ENCODE measurements at regions not wholly inside any gene's neighbourhood (a gene's known extent, or its start where the extent isn't known, plus 50 kb on each side); places are given as distances from the start of the nearest gene placed in this dataset.

DNA sequence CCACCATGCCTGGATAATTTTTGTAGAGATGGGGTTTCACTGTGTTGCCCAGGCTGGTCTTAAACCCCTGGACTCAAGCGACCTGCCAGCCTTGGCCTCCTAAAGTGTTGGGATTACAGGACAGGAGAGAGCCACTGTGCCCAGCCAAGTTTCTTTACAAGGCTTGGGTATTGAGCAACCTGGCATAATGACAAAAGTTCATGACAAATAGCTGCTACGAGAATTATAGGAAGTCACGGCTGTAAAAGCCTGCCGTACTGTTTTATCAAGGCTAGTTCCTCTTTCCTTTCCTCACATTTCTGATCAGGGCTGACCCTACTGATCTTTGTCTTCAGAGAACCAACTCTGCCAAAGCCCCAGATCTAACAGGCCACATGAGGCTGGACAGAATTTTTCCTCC lies 490.4 kb upstream of the SPRED2 start:
- H3K27me3 ChIP-seq (ENCODE audit: control insufficient read depth, insufficient read depth, low read length), result no peaks in the 10 kb centered on the region
- H3K9me3 ChIP-seq (ENCODE audit: control insufficient read depth, low read length), result no peaks in the 10 kb centered on the region
- H3K36me3 ChIP-seq (ENCODE audit: control insufficient read depth, insufficient read depth, low read length), result no peaks in the 10 kb centered on the region
- no peak overlapping the region for H3K9ac ChIP-seq (ENCODE audit: low read length)
- H3K4me3 ChIP-seq (ENCODE audit: low read length), result no peak overlapping the region
- H3K4me1 ChIP-seq (ENCODE audit: control insufficient read depth, insufficient read depth, low read length), result peaks cover 17% of the 10 kb centered on the region

DNA sequence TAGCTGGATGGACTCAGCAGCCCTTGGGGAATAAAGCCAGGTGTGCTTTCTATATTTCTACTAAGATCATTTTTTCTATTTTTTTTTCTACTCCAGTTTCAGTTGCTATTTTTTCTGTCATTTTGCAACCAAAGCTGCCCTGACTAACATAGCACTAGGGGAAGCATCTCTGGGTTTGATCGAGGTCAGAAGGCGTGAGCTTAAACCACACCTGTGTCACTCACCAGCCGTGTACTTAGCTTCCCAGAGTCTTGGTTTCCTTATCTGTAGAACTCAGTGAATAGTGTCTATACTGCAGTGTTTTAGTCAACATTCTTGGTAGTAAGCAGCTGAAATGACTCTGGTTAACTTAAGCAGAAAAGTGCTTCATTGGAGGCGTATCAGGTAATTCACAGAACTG lies 489.6 kb upstream of the SPRED2 start:
- Histone ChIP-seq H3K4me3 (ENCODE audit: low read length) (no peak overlapping the region), H3K4me1 (ENCODE audit: control insufficient read depth, insufficient read depth, low read length) (peaks cover 17% of the 10 kb centered on the region), H3K36me3 (ENCODE audit: control insufficient read depth, insufficient read depth, low read length) (no peaks in the 10 kb centered on the region), H3K27me3 (ENCODE audit: control insufficient read depth, insufficient read depth, low read length) (no peaks in the 10 kb centered on the region), H3K9ac (ENCODE audit: low read length) (no peak overlapping the region), H3K9me3 (ENCODE audit: control insufficient read depth, low read length) (no peaks in the 10 kb centered on the region)

DNA sequence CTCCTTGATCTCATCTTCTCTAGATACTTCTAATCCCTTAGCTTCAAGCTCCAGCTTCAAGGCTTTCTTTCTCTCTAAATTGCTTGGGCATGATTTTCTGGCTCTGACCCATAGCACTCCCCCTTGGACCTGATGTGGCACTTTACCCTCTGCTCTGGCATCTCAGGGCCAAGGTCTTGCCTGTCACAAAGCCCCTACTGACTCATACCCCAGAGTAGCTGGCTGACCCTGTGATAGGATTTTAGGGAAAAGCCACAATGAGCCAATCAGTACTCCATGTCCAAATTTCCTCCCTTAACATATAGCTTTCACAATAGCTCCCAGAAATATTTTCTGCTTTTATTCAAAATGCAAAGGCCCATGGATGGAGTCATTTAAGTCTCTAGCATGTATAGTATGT lies 488.7 kb upstream of the SPRED2 start:
- Histone ChIP-seq H3K4me3 (ENCODE audit: low read length) (no peak overlapping the region), H3K9ac (ENCODE audit: low read length) (no peak overlapping the region), H3K36me3 (ENCODE audit: control insufficient read depth, insufficient read depth, low read length) (no peaks in the 10 kb centered on the region), H3K27me3 (ENCODE audit: control insufficient read depth, insufficient read depth, low read length) (no peaks in the 10 kb centered on the region), H3K9me3 (ENCODE audit: control insufficient read depth, low read length) (no peaks in the 10 kb centered on the region), H3K4me1 (ENCODE audit: control insufficient read depth, insufficient read depth, low read length) (peaks cover 17% of the 10 kb centered on the region)

DNA sequence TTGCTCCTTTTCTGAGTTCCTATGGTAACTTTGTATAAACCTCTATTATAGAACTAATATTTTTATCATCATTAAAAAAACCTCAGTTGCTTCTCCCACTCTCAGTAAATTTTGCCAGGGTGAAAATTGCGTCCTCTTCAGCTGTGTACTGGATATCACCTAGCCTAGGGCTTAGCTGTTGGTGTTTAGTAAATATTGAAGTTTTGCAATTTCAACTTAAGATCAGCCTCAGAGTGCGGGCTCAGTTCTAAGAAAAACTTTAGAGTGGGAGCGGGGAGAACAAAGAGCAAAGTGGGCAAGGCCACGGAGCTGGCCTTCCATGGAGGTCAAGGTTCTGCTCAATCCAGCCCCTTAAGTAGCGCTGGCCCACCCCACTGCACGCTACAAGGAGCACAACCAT lies 488.3 kb upstream of the SPRED2 start:
- no peak overlapping the region for H3K9ac ChIP-seq (ENCODE audit: low read length)
- H3K27me3 ChIP-seq (ENCODE audit: control insufficient read depth, insufficient read depth, low read length), result no peaks in the 10 kb centered on the region
- H3K36me3 ChIP-seq (ENCODE audit: control insufficient read depth, insufficient read depth, low read length), result no peaks in the 10 kb centered on the region
- peaks cover 17% of the 10 kb centered on the region for H3K4me1 ChIP-seq (ENCODE audit: control insufficient read depth, insufficient read depth, low read length)
- H3K9me3 ChIP-seq (ENCODE audit: control insufficient read depth, low read length), result no peaks in the 10 kb centered on the region
- H3K4me3 ChIP-seq (ENCODE audit: low read length), result no peak overlapping the region

DNA sequence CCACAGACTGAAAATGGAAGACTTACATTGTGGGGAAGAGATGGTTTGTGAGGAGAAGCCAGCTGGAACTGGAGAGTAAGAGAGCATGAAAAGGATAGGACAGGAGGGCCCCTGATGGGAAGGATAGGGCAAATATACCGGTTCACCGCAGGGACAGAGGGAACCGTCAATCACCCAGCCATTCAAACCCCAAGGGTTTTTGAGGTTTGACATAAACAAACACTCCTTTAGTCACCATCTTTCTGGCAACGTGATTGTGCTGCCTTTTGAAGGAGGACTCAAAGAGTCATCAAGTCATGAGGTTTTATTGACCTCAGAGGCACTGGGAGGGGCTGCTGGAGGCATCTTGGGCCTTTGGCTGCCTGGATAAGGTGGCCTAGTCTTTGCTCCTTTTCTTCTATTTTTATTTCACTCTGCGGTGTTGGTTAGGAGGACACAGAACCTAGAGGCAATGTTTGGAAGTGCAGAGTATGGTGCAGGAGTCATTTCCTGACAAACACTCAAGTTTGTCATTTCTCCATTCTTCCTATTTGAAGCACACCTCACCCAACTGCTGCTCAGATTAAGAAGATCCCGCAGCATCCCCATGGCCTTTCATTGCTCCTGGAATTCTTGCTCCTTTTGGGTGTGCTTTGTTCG lies 487.3 kb upstream of the SPRED2 start:
- Histone ChIP-seq H3K9ac (ENCODE audit: low read length) (no peak overlapping the region), H3K9me3 (ENCODE audit: control insufficient read depth, low read length) (no peaks in the 10 kb centered on the region), H3K4me3 (ENCODE audit: low read length) (no peak overlapping the region), H3K27me3 (ENCODE audit: control insufficient read depth, insufficient read depth, low read length) (no peaks in the 10 kb centered on the region), H3K4me1 (ENCODE audit: control insufficient read depth, insufficient read depth, low read length) (peaks cover 17% of the 10 kb centered on the region), H3K36me3 (ENCODE audit: control insufficient read depth, insufficient read depth, low read length) (no peaks in the 10 kb centered on the region)

DNA sequence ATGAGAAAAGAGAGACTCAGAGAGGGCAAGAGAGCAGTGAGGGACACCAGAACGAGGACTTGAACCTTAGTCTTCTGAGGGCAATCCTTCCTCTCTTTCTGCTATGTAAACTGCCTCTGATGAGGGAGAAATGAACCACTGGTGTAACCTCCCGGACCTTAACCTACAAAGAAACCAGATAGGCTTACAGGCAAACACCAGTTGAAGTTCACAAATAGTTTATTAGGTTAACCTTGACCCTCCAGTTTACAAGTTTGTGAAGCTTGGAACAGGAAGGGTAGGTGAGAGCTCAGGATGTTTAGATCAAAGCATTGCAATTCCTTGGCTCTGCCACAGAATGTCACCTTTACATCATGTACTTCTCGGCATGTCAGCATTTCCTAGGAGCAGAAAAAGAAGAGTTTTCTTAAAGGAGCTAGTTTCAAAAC lies 486.4 kb upstream of the SPRED2 start:
- Histone ChIP-seq H3K4me1 (ENCODE audit: control insufficient read depth, insufficient read depth, low read length) (peaks cover 17% of the 10 kb centered on the region), H3K27me3 (ENCODE audit: control insufficient read depth, insufficient read depth, low read length) (no peaks in the 10 kb centered on the region), H3K4me3 (ENCODE audit: low read length) (no peak overlapping the region), H3K36me3 (ENCODE audit: control insufficient read depth, insufficient read depth, low read length) (no peaks in the 10 kb centered on the region), H3K9me3 (ENCODE audit: control insufficient read depth, low read length) (no peaks in the 10 kb centered on the region), H3K9ac (ENCODE audit: low read length) (no peak overlapping the region)

DNA sequence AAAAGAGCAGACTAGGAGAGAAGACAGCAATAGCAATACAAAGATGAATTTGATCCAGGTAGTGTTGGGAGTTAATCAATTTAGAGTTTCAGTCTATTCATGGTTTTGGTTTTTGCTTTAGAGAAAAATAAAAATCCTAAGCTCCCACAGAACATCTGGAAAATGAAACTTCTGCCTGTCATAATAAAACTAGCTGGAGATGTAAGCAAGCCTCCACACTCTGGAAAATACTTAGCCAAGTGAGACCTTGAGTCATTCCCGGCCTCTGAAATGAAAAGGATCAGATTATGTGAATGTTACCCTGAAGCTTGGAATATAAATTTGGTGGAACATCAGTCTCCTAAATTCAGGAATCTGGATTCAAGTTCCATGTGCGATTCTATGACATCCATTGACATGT lies 485.6 kb upstream of the SPRED2 start:
- no peaks in the 10 kb centered on the region for H3K36me3 ChIP-seq (ENCODE audit: control insufficient read depth, insufficient read depth, low read length)
- H3K4me3 ChIP-seq (ENCODE audit: low read length), result no peak overlapping the region
- peaks cover 16% of the 10 kb centered on the region for H3K4me1 ChIP-seq (ENCODE audit: control insufficient read depth, insufficient read depth, low read length)
- no peaks in the 10 kb centered on the region for H3K27me3 ChIP-seq (ENCODE audit: control insufficient read depth, insufficient read depth, low read length)
- no peak overlapping the region for H3K9ac ChIP-seq (ENCODE audit: low read length)
- H3K9me3 ChIP-seq (ENCODE audit: control insufficient read depth, low read length), result no peaks in the 10 kb centered on the region

DNA sequence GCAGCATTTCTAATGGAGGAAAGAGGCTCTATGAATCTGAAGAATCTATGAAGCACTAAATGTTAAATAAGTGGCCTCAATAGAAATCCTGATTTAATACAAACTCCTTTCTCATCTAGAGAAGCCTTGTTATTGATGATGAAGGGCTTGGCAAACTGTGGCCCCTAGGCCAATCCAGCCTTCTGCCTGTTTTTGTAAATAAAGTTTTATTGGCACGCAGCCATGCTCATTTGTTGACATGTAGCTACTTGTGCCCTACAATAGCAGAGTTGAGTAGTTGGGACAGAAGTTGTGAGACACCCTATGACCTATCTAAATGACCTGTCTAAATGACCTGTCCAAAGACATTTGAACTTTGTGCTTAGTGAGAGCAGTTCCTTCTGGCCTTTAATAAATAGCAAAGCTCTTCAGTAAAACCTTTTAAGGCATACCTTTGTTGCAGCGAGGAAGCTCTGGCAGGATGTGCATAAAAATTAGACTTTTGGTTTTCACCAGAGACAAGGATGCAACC lies 484.4 kb upstream of the SPRED2 start:
- no peaks in the 10 kb centered on the region for H3K9me3 ChIP-seq (ENCODE audit: control insufficient read depth, low read length)
- H3K27me3 ChIP-seq (ENCODE audit: control insufficient read depth, insufficient read depth, low read length), result no peaks in the 10 kb centered on the region
- no peak overlapping the region for H3K9ac ChIP-seq (ENCODE audit: low read length)
- H3K4me1 ChIP-seq (ENCODE audit: control insufficient read depth, insufficient read depth, low read length), result peaks cover 5% of the 10 kb centered on the region
- no peaks in the 10 kb centered on the region for H3K36me3 ChIP-seq (ENCODE audit: control insufficient read depth, insufficient read depth, low read length)
- no peak overlapping the region for H3K4me3 ChIP-seq (ENCODE audit: low read length)

DNA sequence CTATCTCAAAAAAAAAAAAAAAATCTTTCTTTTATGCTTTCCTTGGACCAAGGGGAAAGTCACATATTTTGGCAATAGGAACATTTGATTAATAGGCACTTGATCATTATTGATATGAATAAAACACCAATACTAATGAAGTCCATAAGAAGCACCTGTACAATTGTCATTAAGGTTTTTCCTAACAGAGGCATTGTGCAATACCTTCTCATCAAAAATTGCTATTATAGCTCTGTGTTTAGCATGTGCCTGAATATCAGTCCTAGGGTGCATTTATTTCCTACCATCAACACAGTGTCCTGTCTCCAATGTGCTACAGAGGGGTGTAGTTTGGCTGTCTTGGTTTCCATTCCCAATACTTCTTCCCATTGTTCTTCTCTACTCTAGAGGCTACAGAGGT lies 483.8 kb upstream of the SPRED2 start:
- H3K9ac ChIP-seq (ENCODE audit: low read length), result no peak overlapping the region
- H3K36me3 ChIP-seq (ENCODE audit: control insufficient read depth, insufficient read depth, low read length), result no peaks in the 10 kb centered on the region
- peaks cover 5% of the 10 kb centered on the region for H3K4me1 ChIP-seq (ENCODE audit: control insufficient read depth, insufficient read depth, low read length)
- H3K4me3 ChIP-seq (ENCODE audit: low read length), result no peak overlapping the region
- H3K9me3 ChIP-seq (ENCODE audit: control insufficient read depth, low read length), result no peaks in the 10 kb centered on the region
- no peaks in the 10 kb centered on the region for H3K27me3 ChIP-seq (ENCODE audit: control insufficient read depth, insufficient read depth, low read length)

DNA sequence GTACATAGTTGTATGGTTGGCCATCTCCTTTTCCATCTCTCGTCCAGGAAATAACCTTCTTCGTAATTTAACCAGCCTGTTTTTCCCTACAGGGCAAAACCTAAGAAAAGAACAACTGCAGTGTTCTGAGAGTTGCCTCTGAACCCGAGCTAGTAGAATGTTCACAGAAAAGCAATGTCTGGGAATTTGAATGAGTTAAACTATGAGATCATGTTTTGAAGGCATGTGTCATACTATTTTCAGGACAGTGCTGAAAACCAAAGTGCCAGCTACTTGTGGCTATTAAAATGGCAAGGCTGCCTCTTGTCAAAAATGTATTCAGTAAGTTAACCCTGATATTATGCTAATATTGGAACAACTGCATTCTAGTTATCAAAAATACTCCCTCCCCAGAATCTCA lies 482.9 kb upstream of the SPRED2 start:
- Histone ChIP-seq H3K27me3 (ENCODE audit: control insufficient read depth, insufficient read depth, low read length) (no peaks in the 10 kb centered on the region), H3K9ac (ENCODE audit: low read length) (no peak overlapping the region), H3K9me3 (ENCODE audit: control insufficient read depth, low read length) (no peaks in the 10 kb centered on the region), H3K36me3 (ENCODE audit: control insufficient read depth, insufficient read depth, low read length) (no peaks in the 10 kb centered on the region), H3K4me1 (ENCODE audit: control insufficient read depth, insufficient read depth, low read length) (peaks cover 5% of the 10 kb centered on the region), H3K4me3 (ENCODE audit: low read length) (no peak overlapping the region)

DNA sequence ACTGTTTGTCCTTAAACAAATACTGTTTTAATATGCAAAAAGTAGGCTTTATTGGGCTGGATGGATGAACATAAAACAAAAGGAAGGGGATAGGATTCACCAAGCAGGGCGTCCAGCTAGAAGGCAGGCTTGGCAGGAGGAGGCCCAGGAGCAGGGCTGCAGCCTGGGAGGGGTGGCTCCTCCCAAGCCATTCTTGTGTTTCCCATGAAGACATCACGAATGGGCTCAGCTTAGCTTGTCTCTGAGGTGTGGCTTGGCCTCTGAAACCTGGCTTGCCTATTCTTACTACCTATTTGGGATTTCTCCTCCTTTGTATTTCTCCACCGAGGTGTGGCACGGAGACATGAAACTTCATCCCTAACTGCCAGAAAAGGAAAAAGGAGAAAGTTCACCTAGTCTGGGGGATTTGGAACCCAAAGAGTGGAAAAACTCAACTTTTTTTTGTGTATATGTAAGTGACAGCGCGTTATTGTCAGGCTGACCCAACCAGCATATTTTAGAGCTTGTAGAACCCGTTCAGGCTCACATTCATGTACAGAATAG lies 481.9 kb upstream of the SPRED2 start:
- H3K4me3 ChIP-seq (ENCODE audit: low read length), result no peak overlapping the region
- peaks cover 5% of the 10 kb centered on the region for H3K4me1 ChIP-seq (ENCODE audit: control insufficient read depth, insufficient read depth, low read length)
- no peaks in the 10 kb centered on the region for H3K27me3 ChIP-seq (ENCODE audit: control insufficient read depth, insufficient read depth, low read length)

DNA sequence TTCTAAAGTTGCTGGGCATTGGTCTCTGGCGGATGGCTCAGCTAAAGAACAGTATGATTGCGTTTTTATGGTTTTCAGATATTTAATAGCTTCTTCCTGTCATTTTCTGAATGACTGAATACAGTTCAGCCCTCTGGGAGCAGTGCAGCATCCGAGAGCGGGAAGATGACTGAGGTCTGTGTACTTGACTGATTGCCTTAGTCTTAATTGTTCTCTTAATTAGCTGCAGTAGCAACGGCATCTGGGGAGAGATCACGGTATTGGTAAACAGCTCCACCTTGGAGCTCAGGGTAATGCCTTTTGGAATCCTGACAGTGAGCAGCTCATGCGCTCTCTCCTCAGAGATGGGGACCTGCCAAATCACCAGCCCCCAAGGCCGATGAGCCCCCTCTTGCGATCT lies 481.4 kb upstream of the SPRED2 start:
- Histone ChIP-seq H3K4me1 (ENCODE audit: control insufficient read depth, insufficient read depth, low read length) (peaks cover 5% of the 10 kb centered on the region), H3K9me3 (ENCODE audit: control insufficient read depth, low read length) (no peaks in the 10 kb centered on the region), H3K4me3 (ENCODE audit: low read length) (no peak overlapping the region), H3K9ac (ENCODE audit: low read length) (no peak overlapping the region), H3K27me3 (ENCODE audit: control insufficient read depth, insufficient read depth, low read length) (no peaks in the 10 kb centered on the region), H3K36me3 (ENCODE audit: control insufficient read depth, insufficient read depth, low read length) (no peaks in the 10 kb centered on the region)

More for the DNA sequence above, 481.9 kb upstream of the SPRED2 start:
- Histone ChIP-seq H3K9me3 (ENCODE audit: control insufficient read depth, low read length) (no peaks in the 10 kb centered on the region), H3K36me3 (ENCODE audit: control insufficient read depth, insufficient read depth, low read length) (no peaks in the 10 kb centered on the region), H3K9ac (ENCODE audit: low read length) (no peak overlapping the region)
